ENCODE measurements at regions not wholly inside any gene's neighbourhood (a gene's known extent, or its start where the extent isn't known, plus 50 kb on each side); places are given as distances from the start of the nearest gene placed in this dataset.
"Not testable (repeated sequence)": the region's sequence is repeated elsewhere in the genome, so short reads cannot be mapped to it uniquely, and the experiment has no call there.

DNA sequence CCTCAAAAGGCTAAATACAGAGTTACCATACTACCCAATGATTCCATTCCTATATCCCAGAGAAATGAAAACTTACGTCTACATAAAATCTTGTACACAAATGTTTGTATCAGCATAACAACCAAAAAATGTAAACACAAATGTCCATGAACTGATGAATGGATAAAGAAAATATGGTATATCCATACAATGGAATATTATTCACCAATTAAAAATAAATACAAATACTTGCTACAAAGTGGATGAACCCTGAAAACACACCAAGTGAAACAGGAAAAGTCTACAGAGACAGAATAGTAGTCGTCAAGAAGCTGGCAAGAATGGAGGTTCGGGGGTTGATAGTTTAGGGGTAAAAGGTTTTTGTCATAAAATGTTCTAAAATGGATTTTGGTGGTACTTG is 54.0 kb upstream of the ANKRD28 start:
- no peak for DNase-seq

DNA sequence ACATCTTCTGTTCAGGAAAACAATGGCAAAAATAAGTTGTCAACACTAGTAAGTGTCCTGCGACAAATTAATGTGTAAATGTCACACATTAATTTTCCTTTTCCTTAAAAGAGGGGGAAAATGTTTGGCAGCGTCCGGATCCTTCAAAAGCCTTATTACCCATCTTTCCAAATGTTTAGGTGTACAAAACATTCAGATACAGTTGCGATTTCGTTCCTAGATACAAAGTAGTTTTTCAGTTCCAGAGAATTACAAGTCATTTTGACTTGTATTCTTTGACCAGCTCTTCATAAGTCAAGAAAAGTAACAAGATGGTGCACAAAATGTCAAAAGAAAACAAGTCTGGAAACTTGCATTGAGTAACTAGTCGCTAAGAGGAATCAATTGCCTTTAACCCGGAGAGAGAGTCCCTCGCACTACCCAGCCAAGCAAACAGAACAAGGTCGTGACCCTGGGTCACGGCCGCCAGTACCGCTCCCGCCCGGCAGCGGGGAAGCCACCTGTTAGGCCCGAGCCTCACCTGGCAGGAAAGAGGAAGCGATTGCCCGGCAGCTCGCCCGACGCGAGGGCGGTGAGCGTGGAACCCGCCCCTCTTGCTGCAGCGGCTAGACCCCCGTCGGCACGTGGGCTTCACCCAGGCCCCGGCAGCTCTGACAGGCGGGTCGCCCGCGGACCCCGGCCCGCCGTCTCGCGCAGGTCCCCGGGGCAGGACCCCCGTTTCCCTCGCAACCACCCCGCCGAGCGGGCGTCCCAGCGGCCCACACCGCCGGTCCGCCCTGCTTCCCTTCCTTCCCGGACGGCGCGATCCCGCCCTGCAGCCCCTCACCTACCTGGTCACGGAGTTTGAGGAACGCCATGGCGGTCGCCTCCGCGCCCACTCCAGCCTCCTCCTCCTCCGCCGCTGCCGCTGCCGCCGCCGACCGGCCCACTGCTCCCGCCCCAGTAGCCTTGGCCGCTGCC is 61.0 kb upstream of the ANKRD28 start:
- DNase-seq = peak; percentile 76

DNA sequence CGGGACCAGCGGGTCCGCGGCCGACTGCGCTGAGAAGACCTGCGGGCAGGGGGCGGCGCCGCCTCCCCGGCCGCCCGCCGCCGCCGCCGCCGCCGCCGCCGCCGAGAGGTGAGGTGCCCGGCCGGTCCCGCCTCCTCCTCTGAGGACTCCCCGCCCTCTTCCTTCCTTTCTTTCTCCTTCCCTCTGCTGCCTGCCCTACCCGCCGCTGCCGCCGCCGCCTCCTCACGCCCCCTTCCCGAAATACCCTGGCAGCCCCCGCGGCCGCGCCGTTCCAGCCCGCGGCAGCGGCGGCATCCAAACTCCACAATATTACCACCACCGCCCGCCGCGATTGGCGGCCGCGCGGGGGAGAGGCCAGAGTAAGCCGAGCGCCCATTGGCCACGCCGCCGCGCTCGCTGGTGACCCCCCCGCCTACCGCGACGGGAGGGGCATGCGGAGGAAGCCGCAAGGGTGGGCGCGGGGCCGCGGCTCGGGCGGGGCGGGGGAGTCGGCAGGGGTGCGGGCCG is 61.8 kb upstream of the ANKRD28 start:
- DNase-seq = peak; percentile 71

DNA sequence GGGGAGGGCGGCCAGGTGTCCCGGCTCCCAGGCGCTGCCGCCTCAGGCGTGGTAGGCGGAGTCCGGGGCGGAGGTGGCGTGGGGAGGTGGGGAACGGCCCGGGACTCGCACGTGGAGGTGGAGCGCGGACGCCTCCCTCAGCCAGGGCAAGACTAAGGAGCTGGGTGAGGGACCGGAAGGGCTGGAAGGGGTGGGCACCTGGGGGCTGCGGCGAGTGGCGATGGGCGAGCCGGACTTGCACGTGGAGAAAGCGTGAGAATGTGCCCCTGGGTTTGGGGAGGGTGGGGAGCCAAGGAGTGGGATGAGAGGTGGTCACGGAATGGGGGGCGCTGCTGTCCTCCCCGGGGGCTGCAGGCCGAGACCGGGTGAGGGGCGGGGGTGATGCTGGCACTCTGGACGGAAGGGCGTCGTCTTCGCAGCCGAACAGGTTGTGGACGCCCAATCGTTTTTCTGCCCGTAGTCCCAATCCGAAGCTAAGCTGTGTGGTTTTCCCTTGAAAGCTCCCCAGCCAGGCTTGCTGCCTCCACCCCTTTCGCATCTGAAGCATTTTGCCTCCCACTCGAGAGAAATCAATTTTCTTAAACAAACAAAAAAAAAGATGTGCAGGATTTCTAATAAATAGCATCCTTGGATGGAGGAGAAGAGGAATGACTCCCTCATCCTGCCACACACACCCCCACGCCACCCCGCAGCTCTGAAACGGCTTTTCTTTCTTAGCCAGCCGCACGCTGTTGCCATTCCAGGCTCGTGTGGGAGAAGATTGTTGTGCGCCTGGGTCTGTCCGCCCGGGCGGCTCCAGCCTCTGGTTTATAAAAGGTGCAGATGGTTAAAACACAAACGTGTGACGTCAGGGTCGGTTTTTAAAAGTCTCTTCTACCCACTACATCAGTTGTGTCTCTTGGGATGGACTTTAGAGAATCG is 62.5 kb upstream of the ANKRD28 start:
- DNase-seq = no peak

DNA sequence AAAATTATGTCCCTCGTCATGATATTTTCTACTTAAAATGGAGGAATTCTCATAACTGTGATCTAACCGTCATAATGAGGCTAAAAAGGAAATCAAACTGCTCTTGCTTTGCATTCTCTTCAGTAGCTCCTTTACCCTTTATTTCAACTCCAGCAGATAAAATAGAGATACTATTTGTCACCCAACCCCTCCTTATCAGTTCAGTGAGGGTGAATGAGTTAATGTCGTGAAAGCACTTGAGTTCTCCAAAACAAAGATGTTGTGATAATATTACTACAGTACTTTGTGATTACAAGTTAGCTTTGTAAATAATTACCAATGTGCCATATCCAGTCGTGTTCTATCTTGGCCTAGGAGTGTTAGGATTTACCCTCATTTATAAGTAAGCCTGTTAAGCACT is 63.4 kb upstream of the ANKRD28 start:
- no peak for DNase-seq

DNA sequence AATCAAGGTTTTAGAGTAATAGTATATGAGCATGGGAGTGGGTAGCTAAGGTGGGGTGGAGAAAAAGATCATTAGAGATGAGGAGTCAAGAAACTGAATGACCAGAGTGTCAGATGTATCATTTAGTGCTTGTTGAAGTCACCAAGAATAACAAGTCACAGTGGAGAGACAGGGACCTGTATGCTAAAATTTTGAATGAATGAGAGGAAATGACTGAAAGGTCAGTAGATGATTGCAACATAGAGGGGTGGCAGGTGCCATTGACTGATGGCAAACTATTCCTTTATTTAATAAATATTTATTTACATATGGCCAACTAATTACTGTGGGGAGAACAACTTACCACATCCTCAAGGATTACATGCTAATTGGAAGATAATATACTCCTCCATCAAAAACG is 75.0 kb upstream of the ANKRD28 start:
- no peak for DNase-seq

DNA sequence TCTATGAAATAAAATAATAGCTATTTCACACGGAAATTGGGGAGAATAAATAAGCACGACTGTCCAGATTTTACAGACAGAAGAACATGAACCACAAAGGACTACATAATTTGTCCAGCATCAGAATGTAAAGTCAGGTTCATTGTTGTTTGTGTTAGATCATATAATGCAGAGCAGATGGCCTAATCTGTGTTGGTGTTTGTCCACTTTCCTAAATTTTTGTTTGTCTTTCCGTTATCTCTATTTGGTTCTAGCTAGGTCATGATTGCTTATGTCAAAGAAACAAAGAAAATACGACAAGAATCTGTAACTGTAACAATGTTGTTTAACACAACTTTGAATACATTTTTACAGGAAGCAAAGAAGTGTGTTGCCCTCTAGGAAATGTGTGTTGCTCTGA is 75.6 kb upstream of the ANKRD28 start:
- DNase-seq = no peak

DNA sequence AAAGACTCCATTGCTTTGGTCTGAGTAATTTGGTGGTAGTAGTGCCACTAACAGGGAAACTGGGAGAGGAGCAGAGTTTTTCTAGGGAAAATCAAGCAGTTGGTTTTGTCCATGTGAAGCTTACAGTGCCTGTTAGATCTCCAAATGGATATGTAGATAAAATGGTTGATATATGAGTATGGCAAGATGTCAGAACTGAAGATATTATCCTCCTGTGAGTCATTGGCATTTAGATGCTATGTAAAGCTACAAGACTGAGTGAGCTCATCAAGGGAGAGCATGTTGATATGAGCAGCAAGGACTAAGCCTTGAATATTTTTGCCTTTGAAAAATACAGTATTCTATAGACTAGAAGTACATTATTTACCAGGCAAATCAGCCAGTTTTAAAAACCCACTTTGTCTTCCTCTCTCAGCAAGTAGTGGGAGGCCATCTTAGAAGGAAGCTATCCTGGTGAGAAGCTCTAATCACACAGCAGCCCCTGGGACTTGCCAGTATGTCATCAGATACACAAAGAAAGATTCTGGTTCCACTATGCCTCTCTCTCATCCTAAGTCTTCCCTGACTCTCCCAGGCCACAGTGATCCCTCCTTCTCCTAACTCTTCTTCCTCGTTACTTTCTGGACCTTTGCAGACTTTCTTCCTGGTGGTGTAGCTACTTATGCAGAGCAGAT is 77.4 kb upstream of the ANKRD28 start:
- DNase-seq = no peak

DNA sequence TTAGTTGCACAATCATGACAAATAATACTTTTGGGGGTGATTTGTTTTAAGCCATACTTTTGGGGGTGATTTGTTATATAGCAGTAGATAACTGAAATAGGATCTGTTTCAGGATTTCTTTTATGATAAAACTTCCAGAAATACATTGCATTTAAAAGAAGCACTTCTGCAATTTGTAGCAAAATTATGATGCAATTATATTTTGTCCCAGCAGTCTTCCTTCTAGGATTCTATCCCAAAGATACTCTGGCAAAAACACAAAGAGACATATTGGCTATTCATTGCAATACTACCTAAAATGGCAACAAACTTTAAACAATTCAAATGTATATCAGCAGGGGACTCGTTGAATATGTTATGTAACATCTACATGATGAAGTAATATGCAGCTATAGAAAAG is 78.9 kb upstream of the ANKRD28 start:
- DNase-seq = no peak

DNA sequence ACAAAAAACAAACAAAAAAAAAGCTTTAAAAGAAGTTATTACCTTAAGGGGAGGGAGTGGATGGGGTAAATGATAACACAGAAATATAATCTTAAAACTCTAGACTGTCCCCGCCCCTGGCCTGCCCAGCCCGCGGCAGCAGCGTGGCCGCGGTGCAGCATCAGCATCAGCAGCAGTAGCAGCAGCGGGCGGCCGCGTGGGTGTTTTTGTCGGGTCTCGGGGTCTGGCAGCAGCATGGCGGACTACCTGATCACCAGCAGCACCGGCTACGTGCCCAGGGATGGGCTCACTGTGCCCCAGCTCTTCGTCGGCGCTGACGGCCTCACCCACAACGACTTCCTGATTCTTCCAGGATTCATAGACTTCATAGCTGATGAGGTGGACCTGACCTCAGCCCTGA is 80.0 kb upstream of the ANKRD28 start:
- no peak for DNase-seq

DNA sequence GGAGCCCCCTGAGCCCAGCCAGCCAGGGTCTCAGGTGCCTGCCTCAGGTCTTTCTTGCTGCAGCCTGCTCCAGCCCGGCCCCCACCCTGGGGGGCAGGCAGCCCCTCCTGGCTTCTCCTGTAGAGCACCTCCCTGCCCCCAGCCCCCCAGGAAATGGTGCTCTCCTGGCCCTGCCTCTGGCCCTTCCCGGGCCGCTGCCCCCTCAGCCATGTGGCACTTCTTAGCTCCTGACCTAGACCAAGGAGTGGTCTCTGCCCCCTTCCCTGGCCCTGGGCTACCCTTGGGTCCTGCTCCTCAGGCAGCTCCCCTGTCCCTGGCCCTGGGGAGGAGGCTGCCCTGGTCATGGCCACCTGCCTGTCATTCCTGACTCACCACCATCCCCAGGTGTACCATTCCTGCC is 82.0 kb upstream of the ANKRD28 start:
- DNase-seq = not testable (repeated sequence)

DNA sequence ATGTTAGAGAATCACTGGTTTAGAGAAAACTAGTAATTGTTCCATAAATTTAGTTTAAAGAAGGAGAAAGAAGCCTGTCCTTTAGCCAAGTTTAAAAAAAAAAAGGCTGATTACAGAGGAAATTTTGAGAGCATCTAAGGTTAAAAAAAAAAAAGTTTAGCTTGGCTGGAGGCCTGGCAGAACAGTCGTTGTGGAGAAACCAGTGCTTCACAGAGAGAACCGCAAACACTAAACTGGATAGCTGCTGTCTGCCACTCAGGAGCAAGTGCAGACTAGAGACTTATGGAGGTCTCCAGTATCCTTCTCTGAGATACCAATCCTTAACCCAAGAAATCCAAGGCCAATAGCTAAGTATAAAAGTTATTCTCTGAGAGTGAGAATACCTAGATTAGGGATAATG is 84.8 kb upstream of the ANKRD28 start:
- DNase-seq = no peak

DNA sequence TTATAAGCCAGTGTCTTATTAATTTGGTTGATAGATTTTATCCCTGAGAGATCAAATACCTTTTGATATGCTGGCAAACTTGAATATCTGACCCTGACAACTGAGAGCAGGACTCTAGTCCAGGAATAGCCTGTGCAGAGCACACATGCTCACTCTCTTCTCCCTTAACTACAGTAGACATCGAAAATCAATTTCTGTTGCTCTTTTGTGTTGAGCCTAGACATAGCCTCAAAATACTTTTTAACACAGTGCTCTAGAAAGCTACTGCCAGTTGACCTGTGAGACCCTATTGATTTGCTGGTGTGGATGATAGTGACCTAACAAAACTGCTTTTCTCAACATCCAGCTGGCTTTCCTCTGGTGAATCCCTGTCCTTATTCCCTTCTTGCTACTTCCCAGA is 86.4 kb upstream of the ANKRD28 start:
- DNase-seq = no peak

DNA sequence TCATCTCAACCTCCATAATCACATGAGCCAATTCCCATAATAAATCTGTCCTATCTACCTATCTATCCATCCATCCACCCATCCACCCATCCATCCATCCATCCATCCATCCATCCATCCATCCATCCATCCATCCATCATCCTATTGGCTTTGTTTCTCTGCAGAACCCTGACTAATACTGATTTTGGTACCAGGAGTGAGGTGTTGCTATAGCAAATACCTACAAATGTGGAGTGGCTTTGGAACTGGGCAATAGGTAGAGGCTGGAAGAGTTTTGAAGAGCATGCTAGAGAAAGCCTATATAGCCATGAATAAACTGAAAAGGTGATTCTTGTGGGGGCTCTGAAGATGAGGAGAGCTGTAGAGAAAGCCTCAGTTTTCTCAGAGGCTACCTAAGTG is 88.7 kb upstream of the ANKRD28 start:
- no peak for DNase-seq

DNA sequence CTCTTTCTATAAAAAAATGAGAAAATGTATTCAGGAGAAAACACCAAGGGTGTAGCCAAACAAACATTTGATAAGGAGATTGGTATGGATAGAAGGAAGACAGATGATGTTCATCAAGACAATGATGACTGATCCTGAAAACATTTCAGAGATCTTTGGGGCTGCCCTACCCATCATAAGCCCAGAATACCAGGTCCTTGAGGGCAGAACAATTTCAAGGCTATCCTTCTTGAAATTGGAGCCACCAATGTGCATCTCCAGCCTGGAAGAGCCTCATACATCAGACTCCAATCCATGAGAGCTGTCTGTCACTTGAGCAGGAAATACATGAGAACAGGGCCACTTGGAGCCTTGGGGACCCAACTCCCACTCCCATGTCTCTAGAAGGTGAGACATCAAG is 89.5 kb upstream of the ANKRD28 start:
- no peak for DNase-seq

DNA sequence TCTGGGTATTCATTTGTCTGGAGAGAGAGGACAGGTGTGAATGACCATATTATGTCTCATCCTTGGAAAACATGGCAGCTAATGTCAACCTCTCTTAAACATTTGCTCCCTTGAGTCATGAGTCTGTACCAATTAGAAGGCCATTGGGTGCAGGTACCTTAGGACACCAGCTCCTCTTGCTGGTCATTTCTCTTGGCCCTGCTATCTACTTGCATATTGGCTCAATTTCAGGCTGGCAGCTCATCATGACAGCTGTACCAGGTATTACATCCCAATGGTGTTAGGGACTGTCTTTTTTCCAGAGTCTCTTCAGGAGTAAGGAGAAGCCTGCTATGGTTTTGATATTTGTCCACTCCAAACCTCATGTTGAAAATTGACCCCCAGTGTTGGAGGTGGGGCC is 92.2 kb upstream of the ANKRD28 start:
- DNase-seq = no peak

DNA sequence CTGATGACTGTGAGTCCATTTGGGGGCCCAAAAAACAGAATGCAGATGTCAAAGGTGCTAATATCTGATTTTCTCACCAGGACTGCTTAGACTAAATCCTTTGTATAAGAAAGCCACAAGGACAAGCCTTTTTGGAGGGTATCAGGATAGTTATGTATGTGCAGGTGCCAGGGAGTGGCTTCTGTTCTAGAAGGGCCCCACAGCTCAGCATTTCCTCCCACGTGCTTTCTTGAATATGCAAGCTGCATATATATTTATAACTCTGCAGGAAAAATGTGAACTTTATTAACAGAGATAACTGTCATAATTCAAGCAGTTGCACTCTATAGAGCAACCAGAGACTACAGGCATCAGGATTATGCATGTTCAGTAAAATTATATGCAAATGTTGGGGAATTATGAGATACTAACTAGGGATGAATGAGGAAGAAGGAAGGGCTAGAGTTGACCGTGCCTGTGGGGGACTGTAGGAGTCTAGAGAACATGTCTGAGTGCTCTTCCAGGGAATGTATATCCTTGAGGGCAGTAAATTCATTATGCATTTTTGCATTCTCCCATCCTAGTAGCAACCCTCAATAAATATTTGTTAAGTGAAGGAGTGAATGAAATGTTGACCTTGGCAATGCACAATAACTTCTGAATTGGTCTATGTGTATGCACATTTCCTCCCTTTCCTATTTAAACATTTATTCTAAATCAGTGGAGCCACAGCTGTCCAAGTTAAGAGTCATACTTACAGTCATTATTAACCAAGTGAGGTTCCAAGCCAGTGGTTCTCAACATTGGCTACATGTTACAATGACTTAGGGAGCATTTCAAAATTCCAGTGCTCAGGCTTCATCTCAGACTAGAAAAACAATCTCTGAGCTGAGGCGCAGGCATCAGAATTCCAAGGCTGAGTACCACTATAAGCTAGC is 94.8 kb upstream of the ANKRD28 start:
- no peak for DNase-seq

DNA sequence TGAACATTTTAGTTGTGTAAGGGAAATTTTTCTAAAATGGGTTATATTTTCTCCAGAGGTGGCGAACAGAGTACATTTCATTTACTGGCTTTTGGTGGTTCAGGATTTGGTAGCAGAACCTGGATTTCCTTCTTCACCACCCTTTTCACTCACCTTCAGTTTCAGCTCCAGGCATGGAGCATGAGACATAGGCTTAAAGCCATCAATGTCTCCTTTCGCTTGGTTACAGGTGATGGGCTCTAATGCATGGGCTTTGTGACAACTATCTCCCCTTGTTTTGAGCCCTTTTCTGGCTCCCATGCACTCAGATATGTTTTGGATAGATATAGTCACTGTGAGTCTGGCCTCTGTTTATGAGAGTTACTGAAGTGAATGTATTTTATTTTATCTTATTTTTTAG is 96.6 kb upstream of the ANKRD28 start:
- no peak for DNase-seq

DNA sequence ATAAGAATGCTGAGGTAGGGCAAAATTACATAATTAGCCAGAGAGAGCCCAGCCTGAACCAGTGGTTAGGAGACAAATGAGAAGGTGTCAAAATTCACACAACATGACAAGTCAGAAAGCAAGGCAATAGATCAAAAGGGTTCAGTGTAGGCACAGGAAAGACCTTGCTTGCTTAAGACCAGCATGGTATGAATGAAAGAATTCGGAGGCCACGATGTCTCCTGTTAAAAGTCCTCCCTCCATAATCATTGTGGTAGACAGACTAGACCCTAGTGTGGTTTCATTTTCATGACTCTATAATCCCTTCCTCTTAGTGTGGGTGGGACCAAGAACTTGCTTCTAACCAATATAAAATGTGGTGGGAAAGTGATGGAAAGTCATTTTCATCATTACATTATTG is 98.7 kb upstream of the ANKRD28 start:
- no peak for DNase-seq

DNA sequence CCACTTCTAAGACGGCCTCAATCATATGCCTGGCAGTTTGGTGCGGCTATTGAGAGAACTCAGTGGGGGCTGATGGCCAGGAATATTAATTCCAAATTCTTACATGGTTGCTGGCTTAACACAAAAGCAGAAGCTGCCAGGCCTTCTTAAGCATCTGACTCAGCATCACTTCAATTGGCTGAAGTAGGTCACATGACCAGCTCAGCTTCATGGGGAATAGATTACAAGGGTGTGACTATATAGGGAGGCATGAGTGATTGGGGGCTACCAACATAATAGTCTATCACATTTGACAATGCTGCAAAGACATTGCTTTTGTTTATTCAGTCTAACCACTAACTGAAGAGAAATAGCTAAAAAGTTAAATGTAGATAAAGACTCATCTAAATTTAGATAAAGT is 101.6 kb upstream of the ANKRD28 start:
- DNase-seq = no peak

DNA sequence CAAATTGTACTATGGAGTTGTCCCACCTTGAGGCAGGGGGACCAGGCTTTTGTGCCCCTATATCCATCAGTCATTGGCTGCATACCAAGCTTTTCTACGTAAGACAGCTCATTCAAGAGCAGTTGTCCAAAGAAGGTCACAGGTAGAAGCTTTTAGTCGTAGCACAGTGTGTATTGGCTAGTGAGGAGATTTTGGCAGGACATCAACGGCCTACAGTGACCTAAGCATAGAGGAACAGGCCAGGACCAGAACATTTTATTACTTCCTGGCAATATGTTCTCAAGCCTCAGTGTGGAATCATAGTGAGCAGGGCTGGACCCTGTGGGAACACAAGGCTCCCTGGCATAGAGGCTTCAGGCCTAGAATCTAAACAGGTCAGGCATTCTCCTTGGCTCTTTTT is 105.4 kb upstream of the ANKRD28 start:
- no peak for DNase-seq
